Osteocyte (in vitro differentiated cells): ENCODE measurements at regions not wholly inside any gene's neighbourhood (a gene's known extent, or its start where the extent isn't known, plus 50 kb on each side); places are given as distances from the start of the nearest gene placed in this dataset.

Experiments used
- DNase-seq: peaks from one replicate; pipeline ENCODE4 v3.0.0; 2021; ENCODE audit warnings: mixed read lengths; ENCODE audit not compliant: unreplicated experiment; ENCODE audit errors: extremely low spot score
- H3K27ac Mint-ChIP-seq: one replicate; pipeline ENCODE4 v1.8.0; 2021; ENCODE audit warnings: mild to moderate bottlenecking, mixed read lengths; ENCODE audit not compliant: unreplicated experiment
- H3K27me3 Mint-ChIP-seq: one replicate; pipeline ENCODE4 v1.8.0; 2021; ENCODE audit warnings: mixed read lengths; ENCODE audit not compliant: unreplicated experiment
- H3K36me3 Mint-ChIP-seq: one replicate; pipeline ENCODE4 v1.8.0; 2021; ENCODE audit warnings: mixed read lengths; ENCODE audit not compliant: unreplicated experiment
- H3K4me1 Mint-ChIP-seq: one replicate; pipeline ENCODE4 v1.8.0; 2021; ENCODE audit warnings: mixed read lengths; ENCODE audit not compliant: unreplicated experiment
- H3K4me3 Mint-ChIP-seq: one replicate; pipeline ENCODE4 v1.8.0; 2021; ENCODE audit warnings: mild to moderate bottlenecking, moderate library complexity, mixed read lengths; ENCODE audit not compliant: unreplicated experiment
- H3K9me3 Mint-ChIP-seq: one replicate; pipeline ENCODE4 v1.8.0; 2021; ENCODE audit warnings: mixed read lengths; ENCODE audit not compliant: unreplicated experiment
- CTCF ChIP-seq: fragments of 200-600 bp; sonication (generic); IDR thresholded peaks from 2 replicates; pipeline ENCODE4 v1.5.0; 2021; ENCODE audit warnings: antibody characterized with exemption, mild to moderate bottlenecking, moderate library complexity

- peaks cover 8% of the 10 kb centered on the region for H3K4me1 Mint-ChIP-seq
- DNase-seq = no peak
- peaks cover 5% of the 10 kb centered on the region for H3K27me3 Mint-ChIP-seq
- H3K4me3 Mint-ChIP-seq = no peak overlapping the region
- no peak for TF ChIP-seq CTCF
- peaks cover 10% of the 10 kb centered on the region for H3K9me3 Mint-ChIP-seq
- no peak overlapping the region for H3K27ac Mint-ChIP-seq
- H3K36me3 Mint-ChIP-seq = no peaks in the 10 kb centered on the region
Observed at GRCh38 chrX:9087271-9088040, 53.5 kb upstream of the FAM9B start.

GRCh38 chrX:9088896-9089295, 55.0 kb upstream of the FAM9B start:
- no peak overlapping the region for H3K4me3 Mint-ChIP-seq
- DNase-seq = no peak
- no peaks in the 10 kb centered on the region for H3K36me3 Mint-ChIP-seq
- H3K27ac Mint-ChIP-seq = no peak overlapping the region
- no peak for TF ChIP-seq CTCF
- peaks cover 10% of the 10 kb centered on the region for H3K9me3 Mint-ChIP-seq
- H3K4me1 Mint-ChIP-seq = peaks cover 8% of the 10 kb centered on the region
- H3K27me3 Mint-ChIP-seq = peaks cover 5% of the 10 kb centered on the region

- H3K4me1 Mint-ChIP-seq = peaks cover 8% of the 10 kb centered on the region
Observed at GRCh38 chrX:9090766-9091165, 56.8 kb upstream of the FAM9B start.

GRCh38 chrX:9091258-9091657, 57.3 kb upstream of the FAM9B start:
- Mint-ChIP-seq H3K9me3 (peaks cover 10% of the 10 kb centered on the region), H3K36me3 (no peaks in the 10 kb centered on the region), H3K27ac (no peak overlapping the region), H3K4me3 (no peak overlapping the region), H3K4me1 (peaks cover 8% of the 10 kb centered on the region), H3K27me3 (peaks cover 5% of the 10 kb centered on the region)
- no peak for TF ChIP-seq CTCF
- no peak for DNase-seq

More at GRCh38 chrX:9090766-9091165, 56.8 kb upstream of the FAM9B start:
- H3K4me3 Mint-ChIP-seq = no peak overlapping the region
- H3K9me3 Mint-ChIP-seq = peaks cover 15% of the 10 kb centered on the region
- no peaks in the 10 kb centered on the region for H3K36me3 Mint-ChIP-seq
- no peak for DNase-seq
- H3K27ac Mint-ChIP-seq = no peak overlapping the region
- TF ChIP-seq CTCF = no peak
- peaks cover 5% of the 10 kb centered on the region for H3K27me3 Mint-ChIP-seq

- peaks cover 16% of the 10 kb centered on the region for H3K9me3 Mint-ChIP-seq
- H3K36me3 Mint-ChIP-seq = no peaks in the 10 kb centered on the region
Observed at GRCh38 chrX:9102956-9103355, 69.0 kb upstream of the FAM9B start.

More at GRCh38 chrX:9102956-9103355, 69.0 kb upstream of the FAM9B start:
- no peak overlapping the region for H3K4me3 Mint-ChIP-seq
- H3K4me1 Mint-ChIP-seq = peaks cover 2% of the 10 kb centered on the region
- DNase-seq = no peak
- TF ChIP-seq CTCF = no peak
- H3K27ac Mint-ChIP-seq = no peak overlapping the region
- H3K27me3 Mint-ChIP-seq = peaks cover 2% of the 10 kb centered on the region
